ENCODE measurements at regions not wholly inside any gene's neighbourhood (a gene's known extent, or its start where the extent isn't known, plus 50 kb on each side); places are given as distances from the start of the nearest gene placed in this dataset.
"Not testable (repeated sequence)": the region's sequence is repeated elsewhere in the genome, so short reads cannot be mapped to it uniquely, and the experiment has no call there.

DNA sequence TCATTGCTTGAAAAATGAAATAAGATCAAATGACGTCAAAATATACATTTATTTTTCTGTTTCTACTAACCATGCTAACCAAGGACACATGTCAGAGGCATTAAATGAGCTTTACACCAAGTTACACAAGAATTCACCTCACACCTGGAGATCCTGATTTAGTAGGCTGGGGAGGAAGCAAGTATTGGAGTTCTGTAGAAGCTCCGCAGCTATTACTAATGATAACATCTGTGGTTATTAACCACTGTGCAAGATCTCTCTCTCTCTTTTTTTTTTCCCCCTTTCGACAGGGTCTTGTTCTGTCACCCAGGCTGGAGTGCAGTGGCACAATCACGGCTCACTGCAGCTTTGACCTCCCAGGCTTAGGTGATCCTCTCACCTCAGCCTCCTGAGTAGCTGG is 104.0 kb downstream of the ZNF22 start:
- CTCF ChIA-PET = no interaction called here
- FAIRE-seq = no peak
- no peak overlapping the region for H3K4me2 ChIP-seq
- TF ChIP-seq ZSCAN20 (CRISPR knock-in tag; IDR thresholded peaks at IDR 0.05) (no peak), MAFK (IDR thresholded peaks at IDR 0.05; ENCODE audit: partially characterized antibody) (no peak), TFCP2L1 (CRISPR knock-in tag; IDR thresholded peaks at IDR 0.05) (no peak), JUN (IDR thresholded peaks at IDR 0.05) (no peak), RARB (CRISPR knock-in tag; IDR thresholded peaks at IDR 0.05) (no peak), HEYL (CRISPR knock-in tag; IDR thresholded peaks at IDR 0.05) (no peak), CBX8 (IDR thresholded peaks at IDR 0.05) (no peak)
- TF ChIP-seq, protein P1, sequence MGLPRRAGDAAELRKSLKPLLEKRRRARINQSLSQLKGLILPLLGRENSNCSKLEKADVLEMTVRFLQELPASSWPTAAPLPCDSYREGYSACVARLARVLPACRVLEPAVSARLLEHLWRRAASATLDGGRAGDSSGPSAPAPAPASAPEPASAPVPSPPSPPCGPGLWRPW (IDR thresholded peaks at IDR 0.05) = no peak
- TF ChIP-seq, protein P2, sequence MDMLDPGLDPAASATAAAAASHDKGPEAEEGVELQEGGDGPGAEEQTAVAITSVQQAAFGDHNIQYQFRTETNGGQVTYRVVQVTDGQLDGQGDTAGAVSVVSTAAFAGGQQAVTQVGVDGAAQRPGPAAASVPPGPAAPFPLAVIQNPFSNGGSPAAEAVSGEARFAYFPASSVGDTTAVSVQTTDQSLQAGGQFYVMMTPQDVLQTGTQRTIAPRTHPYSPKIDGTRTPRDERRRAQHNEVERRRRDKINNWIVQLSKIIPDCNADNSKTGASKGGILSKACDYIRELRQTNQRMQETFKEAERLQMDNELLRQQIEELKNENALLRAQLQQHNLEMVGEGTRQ (IDR thresholded peaks at IDR 0.05) = no peak
- TF ChIP-seq, protein P3, sequence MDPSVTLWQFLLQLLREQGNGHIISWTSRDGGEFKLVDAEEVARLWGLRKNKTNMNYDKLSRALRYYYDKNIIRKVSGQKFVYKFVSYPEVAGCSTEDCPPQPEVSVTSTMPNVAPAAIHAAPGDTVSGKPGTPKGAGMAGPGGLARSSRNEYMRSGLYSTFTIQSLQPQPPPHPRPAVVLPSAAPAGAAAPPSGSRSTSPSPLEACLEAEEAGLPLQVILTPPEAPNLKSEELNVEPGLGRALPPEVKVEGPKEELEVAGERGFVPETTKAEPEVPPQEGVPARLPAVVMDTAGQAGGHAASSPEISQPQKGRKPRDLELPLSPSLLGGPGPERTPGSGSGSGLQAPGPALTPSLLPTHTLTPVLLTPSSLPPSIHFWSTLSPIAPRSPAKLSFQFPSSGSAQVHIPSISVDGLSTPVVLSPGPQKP (IDR thresholded peaks at IDR 0.05; ENCODE audit: low read depth, low read length) = no peak
- H3K4me3 ChIP-seq = no peak overlapping the region
- DNase-seq (ENCODE audit: low read depth in 1 of 2, low spot score in 1 of 2) = no peak
- POLR2A ChIA-PET = no interaction called here
- H3K4me1 ChIP-seq = no peaks in the 10 kb centered on the region
- ATAC-seq = no peak
- 21% methylated on average over 4 of the region's 4 CpGs for WGBS (ENCODE audit: missing lambda C conversion rate)
- no peak overlapping the region for H3K27ac ChIP-seq
- no peaks in the 10 kb centered on the region for H3K9me3 ChIP-seq

DNA sequence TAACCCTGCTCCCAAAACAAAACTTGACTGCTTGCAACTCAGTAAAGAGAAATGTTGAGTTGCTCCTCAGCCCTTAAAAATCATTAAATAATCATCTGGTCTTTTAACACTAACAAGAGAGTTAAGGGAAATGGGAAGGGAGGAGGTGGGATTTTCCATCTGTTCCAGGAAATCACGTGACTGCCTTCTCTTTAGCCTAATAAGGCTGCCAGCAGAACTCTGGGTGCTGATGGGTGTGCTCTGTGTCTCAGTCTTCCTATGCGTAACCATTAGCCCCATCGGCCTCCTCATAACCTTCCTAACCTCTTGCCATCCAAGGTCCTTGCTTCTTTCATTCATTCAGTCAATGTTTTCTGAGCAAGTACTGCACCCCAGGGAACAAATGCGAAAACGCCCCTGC is 104.6 kb downstream of the ZNF22 start:
- H3K4me2 ChIP-seq; H3K4me3 ChIP-seq; H3K4me1 ChIP-seq; POLR2A ChIA-PET; FAIRE-seq; CTCF ChIA-PET; ATAC-seq; H3K27ac ChIP-seq; DNase-seq (ENCODE audit: low read depth in 1 of 2, low spot score in 1 of 2); H3K9me3 ChIP-seq: not testable (repeated sequence)
- 11% methylated on average over 5 of the region's 5 CpGs for WGBS (ENCODE audit: missing lambda C conversion rate)

DNA sequence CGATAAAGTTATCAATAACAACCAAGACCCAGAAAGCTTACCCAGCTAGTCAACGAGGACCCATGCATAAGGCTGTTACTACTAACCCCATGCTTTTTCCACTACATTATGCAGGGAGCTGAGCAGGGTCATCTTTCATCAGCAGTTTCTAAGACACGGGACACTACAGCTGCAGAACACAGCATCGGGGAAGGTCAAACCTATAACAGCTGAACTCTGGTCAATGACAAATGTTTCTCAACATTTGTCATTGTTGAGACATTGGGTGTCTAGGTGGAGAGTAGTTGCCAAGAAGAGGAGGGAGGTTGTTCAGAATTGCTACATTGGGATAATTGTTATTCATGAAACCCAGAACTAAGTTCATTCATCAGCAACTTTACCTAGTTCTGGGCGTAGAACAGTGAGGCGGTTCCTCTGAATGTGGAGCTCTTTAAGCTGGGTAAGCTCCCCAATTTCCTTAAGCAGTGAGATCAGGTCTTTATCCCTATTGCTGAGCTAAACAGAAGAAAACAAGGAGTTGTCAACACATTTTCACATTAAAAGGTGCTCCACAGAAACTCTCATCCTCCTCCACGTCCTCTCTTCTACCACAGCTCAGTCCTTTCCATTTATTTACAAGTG is 105.6 kb downstream of the ZNF22 start:
- ChIA-PET CTCF (no interaction called here), POLR2A (no interaction called here)

More for the DNA sequence above, 105.6 kb downstream of the ZNF22 start:
- ATAC-seq (no peak), DNase-seq (ENCODE audit: low read depth in 1 of 2, low spot score in 1 of 2) (no peak), FAIRE-seq (no peak)
- H3K4me3 ChIP-seq = no peak overlapping the region
- no peaks in the 10 kb centered on the region for H3K9me3 ChIP-seq
- H3K4me2 ChIP-seq = no peak overlapping the region
- TF ChIP-seq RNF2 (IDR thresholded peaks at IDR 0.05; ENCODE audit: borderline replicate concordance, low read depth) (no peak), FOSL2 (IDR thresholded peaks at IDR 0.05) (no peak), FOSL2 (CRISPR knock-in tag; IDR thresholded peaks at IDR 0.05) (no peak), FOXS1 (CRISPR knock-in tag; IDR thresholded peaks at IDR 0.05) (no peak), HOXB5 (CRISPR knock-in tag; IDR thresholded peaks at IDR 0.05) (no peak), RARB (CRISPR knock-in tag; IDR thresholded peaks at IDR 0.05) (no peak), JUNB (IDR thresholded peaks at IDR 0.05) (no peak)
- TF ChIP-seq, protein P4, sequence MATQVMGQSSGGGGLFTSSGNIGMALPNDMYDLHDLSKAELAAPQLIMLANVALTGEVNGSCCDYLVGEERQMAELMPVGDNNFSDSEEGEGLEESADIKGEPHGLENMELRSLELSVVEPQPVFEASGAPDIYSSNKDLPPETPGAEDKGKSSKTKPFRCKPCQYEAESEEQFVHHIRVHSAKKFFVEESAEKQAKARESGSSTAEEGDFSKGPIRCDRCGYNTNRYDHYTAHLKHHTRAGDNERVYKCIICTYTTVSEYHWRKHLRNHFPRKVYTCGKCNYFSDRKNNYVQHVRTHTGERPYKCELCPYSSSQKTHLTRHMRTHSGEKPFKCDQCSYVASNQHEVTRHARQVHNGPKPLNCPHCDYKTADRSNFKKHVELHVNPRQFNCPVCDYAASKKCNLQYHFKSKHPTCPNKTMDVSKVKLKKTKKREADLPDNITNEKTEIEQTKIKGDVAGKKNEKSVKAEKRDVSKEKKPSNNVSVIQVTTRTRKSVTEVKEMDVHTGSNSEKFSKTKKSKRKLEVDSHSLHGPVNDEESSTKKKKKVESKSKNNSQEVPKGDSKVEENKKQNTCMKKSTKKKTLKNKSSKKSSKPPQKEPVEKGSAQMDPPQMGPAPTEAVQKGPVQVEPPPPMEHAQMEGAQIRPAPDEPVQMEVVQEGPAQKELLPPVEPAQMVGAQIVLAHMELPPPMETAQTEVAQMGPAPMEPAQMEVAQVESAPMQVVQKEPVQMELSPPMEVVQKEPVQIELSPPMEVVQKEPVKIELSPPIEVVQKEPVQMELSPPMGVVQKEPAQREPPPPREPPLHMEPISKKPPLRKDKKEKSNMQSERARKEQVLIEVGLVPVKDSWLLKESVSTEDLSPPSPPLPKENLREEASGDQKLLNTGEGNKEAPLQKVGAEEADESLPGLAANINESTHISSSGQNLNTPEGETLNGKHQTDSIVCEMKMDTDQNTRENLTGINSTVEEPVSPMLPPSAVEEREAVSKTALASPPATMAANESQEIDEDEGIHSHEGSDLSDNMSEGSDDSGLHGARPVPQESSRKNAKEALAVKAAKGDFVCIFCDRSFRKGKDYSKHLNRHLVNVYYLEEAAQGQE (IDR thresholded peaks at IDR 0.05) = no peak
- WGBS (ENCODE audit: missing lambda C conversion rate) = 24% methylated on average over 6 of the region's 7 CpGs
- H3K27ac ChIP-seq = no peak overlapping the region
- no peaks in the 10 kb centered on the region for H3K4me1 ChIP-seq

All from A549 (cell line).